SHP77 (cell line): ENCODE measurements at regions not wholly inside any gene's neighbourhood (a gene's known extent, or its start where the extent isn't known, plus 50 kb on each side); places are given as distances from the start of the nearest gene placed in this dataset.
"Not testable (repeated sequence)": the region's sequence is repeated elsewhere in the genome, so short reads cannot be mapped to it uniquely, and the experiment has no call there.

ENCODE experiments used
- DNase-seq, 2 experiments: peaks; one replicate each; lab custom pipeline; 2025; lab: John Stamatoyannopoulos, UW

DNA sequence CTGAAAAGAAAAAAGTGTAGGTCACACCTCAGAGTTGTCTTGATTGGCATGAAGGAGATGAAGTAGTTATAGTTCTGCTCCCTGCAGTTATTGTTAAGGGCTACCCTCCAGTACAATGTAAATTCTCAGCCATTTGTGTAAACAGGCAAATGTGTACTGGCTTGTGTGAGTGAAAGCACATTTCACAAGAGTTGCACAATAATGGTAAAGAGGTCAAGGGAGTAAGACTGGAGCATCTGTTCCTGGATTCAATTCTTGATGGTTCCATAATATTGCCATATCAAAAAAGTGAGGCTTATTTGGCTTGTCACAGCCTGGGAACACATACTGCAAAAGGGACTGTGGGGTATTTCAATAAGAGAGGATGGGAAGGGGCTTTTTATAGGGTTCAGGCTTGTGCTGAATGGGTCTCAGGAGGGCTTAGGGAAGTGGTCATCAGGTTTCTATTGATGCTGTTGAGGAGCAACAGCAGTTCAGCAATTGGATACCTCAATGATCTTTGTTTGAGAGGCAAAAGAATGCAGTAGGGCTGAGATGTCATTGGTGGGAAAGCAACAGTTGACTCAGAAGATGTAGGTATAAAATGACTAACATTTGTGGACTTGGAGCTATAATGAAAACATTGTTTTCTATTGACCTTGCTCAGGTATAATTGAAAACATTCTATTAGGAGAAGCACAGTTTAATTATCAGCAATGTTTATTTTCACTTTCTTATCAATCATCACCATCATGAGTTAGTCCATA is 402.6 kb downstream of the BCKDHB start:
- no peak for DNase-seq

GRCh38 chr6:80504882-80505281 is 398.4 kb downstream of the BCKDHB start:
- DNase-seq = no peak

DNA sequence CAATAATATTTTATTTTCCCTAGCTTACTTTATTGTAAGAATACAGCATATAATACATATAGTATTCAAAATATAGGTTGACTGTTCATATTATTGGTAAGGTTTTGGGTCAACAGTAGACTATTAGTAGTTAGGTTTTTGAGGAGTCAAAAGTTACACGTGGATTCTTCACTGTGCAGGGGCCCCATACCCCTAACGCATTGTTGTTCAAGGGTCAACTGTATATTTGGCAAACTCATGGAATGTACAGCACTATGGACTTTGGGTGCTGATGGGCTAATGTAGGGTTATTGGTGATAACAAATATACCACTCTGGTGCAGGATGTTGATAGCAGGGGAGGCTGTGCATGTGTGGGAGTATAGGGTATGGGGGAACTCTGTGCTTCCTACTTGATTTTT is 397.2 kb downstream of the BCKDHB start:
- no peak for DNase-seq

- no peak for DNase-seq
Measured at GRCh38 chr6:80502871-80503270, 396.4 kb downstream of the BCKDHB start.

GRCh38 chr6:80501636-80502035 is 395.2 kb downstream of the BCKDHB start:
- DNase-seq = no peak

DNA sequence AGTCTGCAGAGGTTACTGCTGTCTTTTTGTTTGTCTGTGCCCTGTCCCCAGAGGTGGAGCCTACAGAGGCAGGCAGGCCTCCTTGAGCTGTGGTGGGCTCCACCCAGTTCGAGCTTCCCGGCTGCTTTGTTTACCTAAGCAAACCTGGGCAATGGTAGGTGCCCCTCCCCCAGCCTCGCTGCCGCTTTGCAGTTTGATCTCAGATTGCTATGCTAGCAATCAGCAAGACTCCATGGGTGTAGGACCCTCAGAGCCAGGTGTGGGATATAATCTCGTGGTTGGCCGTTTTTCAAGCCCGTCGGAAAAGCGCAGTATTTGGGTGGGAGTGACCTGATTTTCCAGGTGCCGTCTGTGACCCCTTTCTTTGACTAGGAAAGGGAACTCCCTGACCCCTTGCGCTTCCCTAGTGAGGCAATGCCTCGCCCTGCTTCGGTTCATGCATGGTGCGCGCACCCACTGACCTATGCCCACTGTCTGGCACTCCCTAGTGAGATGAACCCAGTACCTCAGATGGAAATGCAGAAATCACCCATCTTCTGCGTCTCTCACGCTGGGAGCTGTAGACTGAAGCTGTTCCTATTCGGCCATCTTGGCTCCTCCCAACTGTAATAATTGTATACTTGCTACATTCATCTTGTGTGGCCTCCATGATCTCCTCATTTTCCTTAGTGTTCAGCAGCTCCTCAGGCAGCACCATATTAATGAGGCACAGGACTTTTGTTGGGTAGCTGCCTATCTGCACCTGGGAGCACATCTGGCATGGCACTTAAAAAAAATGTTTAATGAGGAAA is 391.4 kb downstream of the BCKDHB start:
- not testable (repeated sequence) for DNase-seq

- no peak for DNase-seq
Measured at GRCh38 chr6:80489911-80490635, 383.6 kb downstream of the BCKDHB start.

- DNase-seq = no peak
Measured at GRCh38 chr6:80488190-80488589, 381.7 kb downstream of the BCKDHB start.

DNA sequence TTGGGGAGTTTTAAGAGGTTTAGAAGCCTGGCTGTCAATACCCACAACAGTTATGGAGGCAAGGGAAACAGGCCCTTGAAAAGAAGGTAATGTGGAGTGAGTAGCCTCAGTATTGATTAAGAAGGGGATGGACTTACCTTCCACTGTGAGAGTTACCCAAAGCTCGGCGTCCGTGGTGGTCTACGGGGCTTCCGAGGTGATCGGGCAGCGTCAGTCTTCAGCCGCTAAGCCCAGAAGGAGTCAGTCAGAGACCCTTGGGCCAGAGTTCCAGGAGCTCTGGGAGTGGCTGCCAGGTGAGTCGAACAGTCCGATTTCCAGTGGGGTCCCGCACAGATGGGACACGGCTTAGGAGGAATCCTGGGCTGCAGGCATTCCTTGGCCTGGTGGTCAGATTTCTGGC is 379.0 kb downstream of the BCKDHB start:
- not testable (repeated sequence) for DNase-seq

DNA sequence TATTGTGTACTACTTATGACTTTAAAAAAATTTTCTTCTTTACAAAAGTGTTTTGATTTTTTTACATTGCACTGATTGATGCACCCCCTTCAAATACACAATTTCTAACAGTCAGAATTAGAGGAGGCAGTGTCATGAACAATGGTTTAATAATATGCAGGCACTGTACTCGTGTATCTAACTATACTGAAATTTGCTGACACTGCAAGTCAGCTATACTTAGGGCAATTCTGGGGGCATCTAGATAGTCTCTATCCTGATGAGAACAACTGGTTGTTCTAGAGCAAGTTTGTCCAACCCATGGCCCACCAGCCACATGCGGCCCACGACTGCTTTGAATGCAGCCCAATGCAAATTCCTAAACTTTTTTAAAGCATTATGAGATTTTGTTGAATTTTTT is 375.6 kb downstream of the BCKDHB start:
- DNase-seq = no peak

DNA sequence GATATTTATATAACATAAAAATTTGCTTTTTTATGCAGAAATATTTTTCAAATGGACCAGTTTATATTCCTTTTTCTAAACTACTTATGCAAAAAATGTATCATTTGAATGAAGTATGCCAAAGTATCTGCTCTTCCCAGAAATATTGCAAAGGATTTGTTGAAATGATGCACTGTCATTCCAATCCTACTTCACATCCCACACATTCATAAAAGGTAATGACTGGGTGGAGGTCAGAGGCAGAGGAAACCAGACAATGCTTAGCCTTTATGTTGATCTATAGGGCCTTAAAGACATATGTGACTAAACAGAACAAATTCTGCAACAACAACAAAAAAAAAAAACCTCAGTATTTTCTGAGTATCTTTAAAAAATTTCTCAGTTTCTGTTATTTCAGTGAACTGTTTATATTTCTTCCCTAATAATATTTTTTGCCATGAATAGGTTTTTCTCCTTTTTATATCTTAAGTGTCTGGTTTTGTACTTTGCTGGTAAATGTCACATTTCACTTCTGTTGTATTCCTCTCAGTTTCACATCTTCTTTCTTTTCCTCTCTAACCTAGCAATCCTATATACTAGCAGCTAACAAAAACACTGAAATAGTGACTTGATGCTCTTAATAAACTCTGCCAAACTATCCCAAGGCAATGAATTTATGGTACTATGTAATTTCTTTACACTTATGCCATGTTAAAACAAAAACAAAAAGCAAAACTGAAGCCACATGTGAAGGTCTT is 374.1 kb downstream of the BCKDHB start:
- DNase-seq = no peak

DNA sequence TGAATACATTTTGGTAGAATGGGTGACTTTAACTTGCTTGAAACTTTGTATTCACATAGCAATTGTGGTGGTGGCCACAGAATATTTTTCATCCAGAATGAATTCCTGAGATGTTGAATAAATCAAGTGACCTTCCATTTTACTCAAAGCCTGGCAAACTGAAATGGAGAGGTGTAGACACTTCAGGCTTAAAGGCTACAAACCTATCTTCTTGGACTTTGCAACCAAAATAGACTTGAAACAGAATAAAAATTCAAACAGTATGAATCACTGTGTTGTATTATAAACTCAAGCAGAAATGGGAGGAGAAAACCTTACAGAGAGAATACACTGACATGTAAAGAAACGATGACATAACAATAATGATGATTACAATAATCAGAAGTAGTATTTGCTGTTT is 371.6 kb downstream of the BCKDHB start:
- DNase-seq = no peak

DNA sequence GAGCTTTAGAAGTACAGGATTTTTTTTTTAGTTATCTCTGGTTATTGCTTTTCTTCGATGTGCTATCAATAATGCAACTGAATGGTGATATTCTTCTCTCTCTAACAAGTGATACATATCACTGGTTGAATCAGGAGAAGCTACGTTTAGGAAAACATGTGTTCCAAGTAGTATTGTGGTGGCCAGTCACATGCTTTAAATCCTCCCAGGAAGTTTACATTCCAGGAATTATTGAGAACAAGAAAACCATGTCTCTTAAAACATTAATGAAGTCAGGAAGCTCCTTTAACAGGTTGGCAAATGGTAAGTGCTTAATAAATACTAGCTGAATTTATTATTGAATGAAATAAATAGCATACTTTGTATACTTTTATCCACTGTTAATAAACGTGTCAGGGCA is 371.1 kb downstream of the BCKDHB start:
- no peak for DNase-seq

DNA sequence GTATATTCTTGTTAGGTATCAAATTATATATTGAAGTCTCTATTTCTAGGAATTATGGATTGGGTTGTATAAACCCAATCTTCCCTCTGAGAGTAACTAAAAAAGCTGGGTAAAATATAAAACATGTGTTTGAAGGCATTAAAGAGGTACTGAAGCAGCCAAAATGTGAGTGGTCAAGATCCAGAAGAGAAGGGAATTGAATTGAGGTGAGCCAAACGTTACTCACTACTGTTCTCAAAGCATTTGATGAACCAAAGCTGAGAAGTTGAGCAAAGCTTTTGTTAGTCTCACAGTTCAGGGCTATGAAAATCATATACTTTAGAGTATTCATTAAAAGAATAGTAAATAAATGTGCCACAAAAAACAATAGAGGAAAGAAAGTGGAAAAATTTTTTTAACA is 365.8 kb downstream of the BCKDHB start:
- DNase-seq = no peak

- no peak for DNase-seq
Measured at GRCh38 chr6:80469977-80470376, 363.5 kb downstream of the BCKDHB start.

- DNase-seq = no peak
Measured at GRCh38 chr6:80468398-80468797, 361.9 kb downstream of the BCKDHB start.

DNA sequence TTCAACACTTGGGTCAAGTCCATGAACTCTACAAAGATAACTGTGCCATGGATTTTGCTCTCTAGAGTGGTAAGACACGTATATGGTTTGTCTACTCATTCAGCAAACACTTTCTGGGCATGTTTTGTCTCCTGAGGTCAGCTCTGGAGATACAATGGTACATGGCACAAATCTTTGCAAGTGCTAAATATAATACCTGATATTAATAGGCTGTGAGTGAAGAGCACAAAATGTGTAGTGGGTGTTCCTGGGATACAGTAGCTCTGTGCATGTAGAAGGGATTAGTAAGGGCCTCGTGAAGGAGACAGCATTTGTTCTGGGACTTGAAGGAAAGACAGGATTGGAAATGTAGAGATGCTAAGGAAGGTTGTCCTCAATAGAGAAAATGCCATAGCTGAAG is 360.9 kb downstream of the BCKDHB start:
- no peak for DNase-seq

DNA sequence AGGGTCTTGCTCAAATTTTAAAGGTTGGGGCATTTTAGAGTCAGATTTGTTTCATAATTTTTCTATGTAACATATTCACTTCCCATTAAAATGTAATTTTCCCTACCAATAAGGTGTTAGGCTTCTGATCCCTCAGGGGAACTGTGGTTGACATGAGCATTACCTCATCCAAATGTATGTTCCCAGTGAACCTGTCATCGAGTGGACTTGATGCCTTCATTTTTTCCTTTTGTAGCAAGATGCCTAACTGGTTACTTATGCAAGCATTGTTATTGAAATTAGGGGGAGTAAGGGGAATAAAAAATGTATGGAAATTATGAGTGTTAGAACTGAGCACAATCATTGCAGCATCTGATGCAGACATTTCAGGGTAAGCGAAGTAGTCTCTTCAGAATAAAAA is 360.5 kb downstream of the BCKDHB start:
- no peak for DNase-seq

GRCh38 chr6:80465513-80465912 is 359.0 kb downstream of the BCKDHB start:
- no peak for DNase-seq

DNA sequence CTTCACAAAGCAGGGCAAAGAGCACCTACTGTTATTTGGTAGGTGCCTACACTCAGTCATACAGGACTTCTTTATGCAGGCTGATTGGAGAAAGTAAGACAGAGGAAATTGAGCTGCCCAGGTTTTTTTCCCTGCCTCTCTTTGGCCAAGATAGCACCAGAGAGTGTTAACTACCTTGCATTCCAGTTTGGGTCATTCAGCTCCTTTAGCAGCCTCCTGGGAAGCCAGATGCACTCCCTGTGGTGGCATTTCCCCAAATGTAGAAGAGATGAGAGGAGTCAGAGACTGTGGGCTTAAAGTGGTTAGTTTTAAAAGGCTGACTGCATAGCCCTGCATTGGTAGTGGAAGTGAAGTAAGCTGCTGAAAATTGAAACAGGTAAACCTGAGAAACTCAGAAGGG is 358.4 kb downstream of the BCKDHB start:
- DNase-seq = no peak

- DNase-seq = no peak
Measured at GRCh38 chr6:80463197-80463596, 356.7 kb downstream of the BCKDHB start.

DNA sequence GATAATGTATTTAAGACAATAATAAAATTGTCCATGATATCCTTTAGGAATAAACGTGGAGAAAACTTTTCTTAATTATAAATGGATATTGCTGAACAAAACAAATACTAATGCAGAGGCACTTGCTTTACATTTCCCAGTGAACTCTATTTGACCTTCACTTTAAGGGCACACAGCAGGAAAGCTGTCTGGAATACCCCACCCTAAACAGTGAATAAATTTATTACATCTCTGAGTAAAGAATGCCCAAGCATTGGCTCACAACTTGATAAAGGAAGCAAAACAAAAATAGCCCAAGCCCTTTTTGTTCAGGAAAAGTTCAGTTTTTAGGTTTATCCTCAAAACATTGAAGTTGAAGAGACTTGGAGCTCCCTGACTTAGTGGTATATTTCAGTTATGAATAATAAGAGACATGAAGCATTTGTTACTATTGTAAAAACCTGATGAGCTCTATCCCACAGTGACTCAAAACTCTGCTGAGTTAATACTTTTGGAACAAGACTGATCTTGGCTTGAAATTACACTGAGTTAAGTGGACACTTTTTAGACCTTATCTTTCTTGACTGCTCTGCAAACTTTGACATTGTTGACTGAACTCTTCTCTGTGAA is 353.9 kb downstream of the BCKDHB start:
- DNase-seq = no peak
